Activated CD4-positive, alpha-beta T cell treated with anti-CD3 and anti-CD28 coated beads for 48 hours (primary cell): ENCODE measurements at regions not wholly inside any gene's neighbourhood (a gene's known extent, or its start where the extent isn't known, plus 50 kb on each side); places are given as distances from the start of the nearest gene placed in this dataset.

Source experiments
- DNase-seq: peaks from one replicate; pipeline ENCODE4 v3.0.0-alpha.2; 2020

- no peak for DNase-seq
Observed at GRCh38 chr1:34331020-34331926, 154.6 kb downstream of the C1orf94 start.

- no peak for DNase-seq
Observed at GRCh38 chr1:34332996-34333395, 156.3 kb downstream of the C1orf94 start.

- DNase-seq, result no peak
Observed at GRCh38 chr1:34338871-34339270, 162.2 kb downstream of the C1orf94 start.

GRCh38 chr1:34341896-34342295 lies 165.2 kb downstream of the C1orf94 start:
- no peak for DNase-seq

- DNase-seq, result no peak
Observed at GRCh38 chr1:34342334-34342733, 165.6 kb downstream of the C1orf94 start.

- no peak for DNase-seq
Observed at GRCh38 chr1:34346128-34346527, 169.4 kb downstream of the C1orf94 start.

GRCh38 chr1:34353409-34353808 lies 176.7 kb downstream of the C1orf94 start:
- DNase-seq, result no peak

- no peak for DNase-seq
Observed at GRCh38 chr1:34354367-34354766, 177.7 kb downstream of the C1orf94 start.

- DNase-seq, result no peak
Observed at GRCh38 chr1:34356853-34357252, 180.1 kb downstream of the C1orf94 start.

GRCh38 chr1:34358636-34359035 lies 181.9 kb downstream of the C1orf94 start:
- no peak for DNase-seq

- DNase-seq, result no peak
Observed at GRCh38 chr1:34359411-34359810, 182.7 kb downstream of the C1orf94 start.

- DNase-seq, result no peak
Observed at GRCh38 chr1:34360574-34360973, 183.9 kb downstream of the C1orf94 start.

- DNase-seq, result no peak
Observed at GRCh38 chr1:34361121-34361520, 184.4 kb downstream of the C1orf94 start.

- DNase-seq, result no peak
Observed at GRCh38 chr1:34361781-34362357, 185.2 kb downstream of the C1orf94 start.

- DNase-seq, result no peak
Observed at GRCh38 chr1:34362949-34363348, 186.2 kb downstream of the C1orf94 start.

- DNase-seq, result no peak
Observed at GRCh38 chr1:34363447-34363846, 186.7 kb downstream of the C1orf94 start.

- DNase-seq, result no peak
Observed at GRCh38 chr1:34363915-34364314, 187.2 kb downstream of the C1orf94 start.

- no peak for DNase-seq
Observed at GRCh38 chr1:34364376-34364775, 187.7 kb downstream of the C1orf94 start.

- no peak for DNase-seq
Observed at GRCh38 chr1:34365295-34365694, 188.6 kb downstream of the C1orf94 start.

GRCh38 chr1:34366875-34367624 lies 190.3 kb downstream of the C1orf94 start:
- no peak for DNase-seq

GRCh38 chr1:34367954-34368353 lies 191.2 kb downstream of the C1orf94 start:
- DNase-seq, result no peak

- no peak for DNase-seq
Observed at GRCh38 chr1:34369701-34370455, 193.2 kb downstream of the C1orf94 start.

GRCh38 chr1:34370748-34371147 lies 194.0 kb downstream of the C1orf94 start:
- no peak for DNase-seq
